ENCODE measurements at regions not wholly inside any gene's neighbourhood (a gene's known extent, or its start where the extent isn't known, plus 50 kb on each side); places are given as distances from the start of the nearest gene placed in this dataset.

GRCh38 chr2:129067070-129067469 is 748.4 kb upstream of the HS6ST1 start:
- TF ChIP-seq EZH2phosphoT487 (IDR thresholded peaks at IDR 0.05; ENCODE audit: borderline replicate concordance, low read length): no peak
- TF ChIP-seq CTCF (IDR thresholded peaks at IDR 0.05; ENCODE audit: low read depth, low read length, poor library complexity, severe bottlenecking): no peak

Data from DOHH2 (cell line).